ENCODE measurements at regions not wholly inside any gene's neighbourhood (a gene's known extent, or its start where the extent isn't known, plus 50 kb on each side); places are given as distances from the start of the nearest gene placed in this dataset.

DNA sequence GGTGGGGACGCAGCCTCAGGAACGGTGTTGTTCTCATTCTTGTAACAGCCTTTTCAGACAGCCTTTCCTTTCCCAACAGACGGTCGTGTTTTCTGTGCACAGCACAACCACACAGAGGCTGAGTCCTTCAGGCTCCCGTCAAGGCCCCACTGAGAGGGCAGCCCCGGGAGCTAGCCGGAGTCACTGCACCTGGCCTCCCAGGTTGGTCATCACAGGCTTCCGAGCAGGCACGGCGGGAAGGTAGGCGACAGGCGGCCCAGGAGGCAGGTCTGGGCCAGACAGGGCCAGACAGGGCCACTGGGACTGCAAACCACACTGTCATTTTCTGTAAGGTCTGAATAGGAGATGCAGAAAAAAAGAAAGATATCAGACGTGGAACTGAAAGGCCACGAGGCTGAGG, 570.8 kb downstream of the GALR1 start:
- TF ChIP-seq FOXM1 (IDR thresholded peaks at IDR 0.05; ENCODE audit: borderline replicate concordance) (no peak), SUZ12 (IDR thresholded peaks at IDR 0.05) (no peak), ZNF384 (IDR thresholded peaks at IDR 0.05) (no peak), PKNOX1 (IDR thresholded peaks at IDR 0.05) (no peak)
